K562 (cell line): ENCODE measurements at regions not wholly inside any gene's neighbourhood (a gene's known extent, or its start where the extent isn't known, plus 50 kb on each side); places are given as distances from the start of the nearest gene placed in this dataset.

Experiments
- ATAC-seq: fragments of 200-7000 bp; cut with Tn5 transposase; 3 replicates; pipeline ENCODE4 v1.9.1; 2020; ENCODE audit warnings: moderate library complexity
- BruUV-seq: library from RNA; stranded (reverse); fragments of 400-500 nt; replicated peaks from 2 replicates; lab custom pipeline; 2021; lab: Mats Ljungman, UMichigan
- CTCF ChIA-PET: fragments of 300-600 bp; formaldehyde crosslinking; extraction: SDS; loops from one replicate; lab custom pipeline; 2021; ENCODE audit warnings: low intra/inter-chr PET ratio; lab: Yijun Ruan, JAX
- POLR2A ChIA-PET: fragments of 300-600, 350-650 bp; sonication (Branson Sonifier 250); formaldehyde crosslinking; extraction: SDS; loops from one replicate; lab custom pipeline; 2021; ENCODE audit warnings: antibody characterized with exemption, inconsistent platforms; lab: Yijun Ruan, JAX
- DNase-seq, 4 experiments: peaks; one replicate each; pipeline versions ENCODE4 v3.0.0 to v3.0.0-alpha.2; 2011 to 2018; ENCODE audit warnings: low spot score in 3 of 4, mixed read lengths in 3 of 4; ENCODE audit errors: extremely low read depth in 1 of 4
- FAIRE-seq: peaks from 2 replicates; lab custom pipeline; 2011; peaks lifted over from hg19 to GRCh38; lab: Jason Lieb, UNC
- H2AFZ ChIP-seq: 2 replicates; pipeline ENCODE4 v1.6.0; 2011; ENCODE audit warnings: low read depth, low read length, control low read depth, inconsistent platforms
- H3K27ac ChIP-seq: fragments of 200-600 bp; 3 replicates; pipeline ENCODE4 v1.8.0; 2011; ENCODE audit warnings: low read depth, mild to moderate bottlenecking, control low read depth, inconsistent platforms, low read length, moderate library complexity, mixed read lengths; ENCODE audit errors: extremely low read depth
- H3K27me3 ChIP-seq, 2 experiments: fragments of 300-600 bp in 1 of 2; 2 replicates in 1 of 2; 3 replicates in 1 of 2; pipeline versions ENCODE4 v1.6.0 to v1.8.0; 2011; ENCODE audit warnings: inconsistent platforms in 2 of 2, low read length in 2 of 2, mild to moderate bottlenecking in 1 of 2, mixed read lengths in 1 of 2, moderate library complexity in 1 of 2; ENCODE audit not compliant: control insufficient read depth in 2 of 2, insufficient read depth in 2 of 2
- H3K36me3 ChIP-seq: fragments of 300-600 bp; 3 replicates; pipeline ENCODE4 v1.8.0; 2011; ENCODE audit warnings: mild to moderate bottlenecking, low read length, inconsistent platforms; ENCODE audit not compliant: control insufficient read depth, insufficient read depth
- H3K4me1 ChIP-seq, 2 experiments: fragments of 200-600 bp in 1 of 2; replicated peaks in 1 of 2; 2 replicates in 1 of 2; 3 replicates in 1 of 2; pipeline versions ENCODE4 v1.5.1 to v1.8.0; 2011; ENCODE audit warnings: inconsistent platforms in 2 of 2, low read length in 2 of 2, mild to moderate bottlenecking in 1 of 2, mixed read lengths in 1 of 2, moderate library complexity in 1 of 2; ENCODE audit not compliant: control insufficient read depth in 2 of 2, insufficient read depth in 2 of 2
- H3K4me2 ChIP-seq: 2 replicates; pipeline ENCODE4 v1.6.1; 2011; ENCODE audit warnings: low read length, control low read depth, inconsistent platforms, mixed read lengths; ENCODE audit not compliant: insufficient read depth
- H3K4me3 ChIP-seq: fragments of 200-600 bp; sonication (generic), shearing (Covaris generic); 2 replicates; pipeline ENCODE4 v1.5.1; 2016; ENCODE audit warnings: control low read depth, inconsistent platforms
- H3K79me2 ChIP-seq: fragments of 200-600 bp; 3 replicates; pipeline ENCODE4 v1.8.0; 2011; ENCODE audit warnings: low read length, inconsistent platforms; ENCODE audit not compliant: control insufficient read depth, insufficient read depth
- H3K9ac ChIP-seq, 2 experiments: 2 replicates each; pipeline versions ENCODE4 v1.6.0 to v1.6.1; 2011; ENCODE audit warnings: low read depth in 2 of 2, low read length in 2 of 2, control low read depth in 1 of 2, inconsistent platforms in 1 of 2, mild to moderate bottlenecking in 1 of 2, mixed read lengths in 1 of 2; ENCODE audit not compliant: insufficient read depth in 1 of 2
- H3K9me1 ChIP-seq: one replicate; pipeline ENCODE4 v1.6.0; 2011; ENCODE audit warnings: inconsistent platforms, mild to moderate bottlenecking, low read length, moderate library complexity; ENCODE audit not compliant: control insufficient read depth, insufficient read depth
- H3K9me3 ChIP-seq: replicated peaks from 2 replicates; pipeline ENCODE4 v1.5.1; 2011; ENCODE audit warnings: low read depth, low read length, inconsistent platforms; ENCODE audit not compliant: control insufficient read depth, insufficient read depth
- H4K20me1 ChIP-seq: replicated peaks from 2 replicates; pipeline ENCODE4 v1.6.1; 2011; ENCODE audit warnings: low read length, inconsistent platforms, mixed read lengths; ENCODE audit not compliant: control insufficient read depth, insufficient read depth
- C11orf30 ChIP-seq: fragments of 450-650 bp; IDR thresholded peaks from 2 replicates; pipeline ENCODE4 v1.6.1; 2016; ENCODE audit warnings: low read depth, mild to moderate bottlenecking
- CCAR2 ChIP-seq: fragments of 200-400 bp; formaldehyde crosslinking; IDR thresholded peaks from 2 replicates; pipeline ENCODE4 v1.6.1; 2017; ENCODE audit warnings: mild to moderate bottlenecking, low read depth, low read length
- ETV1 ChIP-seq: fragments of 450-650 bp; conservative IDR thresholded peaks from 2 replicates; pipeline ENCODE4 v1.6.1; 2016; ENCODE audit warnings: missing genetic modification characterization, control low read depth, low read depth, missing compliant biosample characterization
- HMGN3 ChIP-seq: IDR thresholded peaks from 2 replicates; pipeline ENCODE4 v1.6.1; 2011; ENCODE audit warnings: borderline replicate concordance, low read depth, mild to moderate bottlenecking, mixed read lengths, low read length; ENCODE audit not compliant: insufficient read length; ENCODE audit errors: extremely low read depth
- MYC ChIP-seq, 2 experiments: fragments of 250-450 bp in 1 of 2; sonication (Bioruptor Pico) in 1 of 2; IDR thresholded peaks; 2 replicates each; pipeline versions ENCODE4 v1.5.1 to v1.6.1; 2012 to 2021; ENCODE audit warnings: low read depth in 2 of 2, borderline replicate concordance in 1 of 2, improper control_type of control experiment in 1 of 2, low read length in 1 of 2, mild to moderate bottlenecking in 1 of 2, moderate library complexity in 1 of 2
- POLR2AphosphoS5 ChIP-seq: IDR thresholded peaks from 2 replicates; pipeline ENCODE4 v1.6.1; 2011; ENCODE audit warnings: mild to moderate bottlenecking, low read depth, low read length, moderate library complexity; ENCODE audit not compliant: control insufficient read depth, insufficient read depth
- RB1 ChIP-seq: fragments of 450-650 bp; IDR thresholded peaks from 2 replicates; pipeline ENCODE4 v1.6.1; 2017; ENCODE audit warnings: low read depth, mild to moderate bottlenecking
- RBM15 ChIP-seq: fragments of 200-400 bp; formaldehyde crosslinking; IDR thresholded peaks from 2 replicates; pipeline ENCODE4 v1.6.1; 2018; ENCODE audit warnings: mild to moderate bottlenecking, low read length, moderate library complexity; ENCODE audit not compliant: insufficient read depth
- TBL1XR1 ChIP-seq, 2 experiments: IDR thresholded peaks; 2 replicates each; pipeline ENCODE4 v1.6.1; 2012; ENCODE audit warnings: improper control_type of control experiment in 2 of 2, low read length in 2 of 2, mild to moderate bottlenecking in 1 of 2
- ZNF316 ChIP-seq: fragments of 450-650 bp; IDR thresholded peaks from 2 replicates; pipeline ENCODE4 v1.6.1; 2016
- ZNF583 ChIP-seq: fragments of 250-450 bp; sonication (Bioruptor Pico); IDR thresholded peaks from 2 replicates; pipeline ENCODE4 v1.4.0; 2020
- ZNF586 ChIP-seq: fragments of 450-650 bp; formaldehyde crosslinking; conservative IDR thresholded peaks from 2 replicates; pipeline ENCODE4 v1.4.0; 2020; ENCODE audit warnings: mild to moderate bottlenecking, moderate library complexity
- WGBS: fragments of 100-300 bp; shearing (Covaris generic); methylation state at CpG from one replicate; pipeline ENCODE4 v1.1.6; 2016; ENCODE audit warnings: low coverage, mixed read lengths; ENCODE audit not compliant: insufficient coverage; ENCODE audit errors: missing lambda C conversion rate; 5-methylcytosine and 5-hydroxymethylcytosine counted together
- in situ Hi-C: fragments of 300-500 bp; cut with MboI; formaldehyde crosslinking; loops from 4 replicates; pipeline ENCODE4 v1.15.0; 2018; ENCODE audit warnings: inconsistent platforms, mixed read lengths
- intact Hi-C: fragments of 100-400 bp; cut with micrococcal nuclease; formaldehyde crosslinking; loops from 2 replicates; pipeline ENCODE4 v1.14.2; 2022
- TF ChIP-seq, protein P1 (sequence below): fragments of 450-650 bp; IDR thresholded peaks from 2 replicates; pipeline ENCODE4 v1.6.1; 2016; ENCODE audit warnings: missing biosample characterization, missing genetic modification characterization
- TF ChIP-seq, protein P2 (sequence below), 2 experiments: IDR thresholded peaks in 1 of 2; conservative IDR thresholded peaks in 1 of 2; 2 replicates each; pipeline ENCODE4 v1.6.1; 2016; ENCODE audit warnings: low read depth in 2 of 2, mild to moderate bottlenecking in 1 of 2, missing compliant biosample characterization in 1 of 2, missing genetic modification characterization in 1 of 2, moderate library complexity in 1 of 2
- TF ChIP-seq, protein P3 (sequence below): fragments of 450-650 bp; IDR thresholded peaks from 2 replicates; pipeline ENCODE4 v1.6.1; 2017; ENCODE audit warnings: antibody characterized with exemption
- TF ChIP-seq, protein P4 (sequence below), 2 experiments: fragments of 450-650 bp; IDR thresholded peaks; 2 replicates each; pipeline ENCODE4 v1.6.1; 2016

DNA sequence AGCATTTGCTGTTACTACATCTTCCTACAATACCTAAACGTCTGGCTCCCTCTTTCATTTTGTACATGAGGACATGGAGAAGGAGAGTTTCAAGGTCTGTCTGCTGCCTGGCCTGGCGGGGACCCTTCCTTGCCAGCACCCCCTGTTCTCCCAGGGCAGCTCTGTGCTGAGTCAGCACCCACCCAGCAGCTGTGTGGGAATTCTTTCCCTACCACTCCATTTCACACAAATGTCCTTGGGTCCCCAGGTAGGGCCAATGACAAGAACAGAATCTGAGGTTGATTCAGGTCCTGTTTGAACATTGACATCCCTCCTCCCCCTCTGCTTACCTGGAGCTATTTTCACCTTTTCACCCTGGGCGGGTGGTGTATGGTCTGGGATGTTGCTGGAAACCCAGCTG is 129.9 kb upstream of the ITGA6 start:
- 0 out of 2 replicates have a peak, but pooled peaks cover 3% of the 10 kb centered on the region for H4K20me1 ChIP-seq
- no TSS peak for BruUV-seq
- H2AFZ ChIP-seq: no peak overlapping the region
- ChIA-PET CTCF (no interaction called here), POLR2A (no interaction called here)
- H3K4me2 ChIP-seq: no peak overlapping the region
- no peaks in the 10 kb centered on the region for H3K4me1 ChIP-seq
- ATAC-seq: no peak
- H3K4me3 ChIP-seq: no peak overlapping the region
- intact Hi-C loops: no loop called here
- H3K79me2 ChIP-seq: no peaks in the 10 kb centered on the region
- H3K9me1 ChIP-seq: no peaks in the 10 kb centered on the region
- WGBS: 0% methylated on average over 3 of the region's 3 CpGs
- H3K9ac ChIP-seq: no peak overlapping the region
- peaks cover 6 to 17% of the 10 kb centered on the region in 2 experiments; a peak in 3 of 5 replicates for H3K27me3 ChIP-seq
- H3K36me3 ChIP-seq: no peaks in the 10 kb centered on the region
- H3K9me3 ChIP-seq: no peaks in the 10 kb centered on the region
- H3K27ac ChIP-seq: no peak overlapping the region
- in situ Hi-C loops: no loop called here
- DNase-seq: no peak
- no peak for FAIRE-seq
- TF ChIP-seq MYC (IDR thresholded peaks at IDR 0.05; ENCODE audit: low read depth, low read length): no peak
- TF ChIP-seq MYC (CRISPR knock-in tag; IDR thresholded peaks at IDR 0.05; ENCODE audit: borderline replicate concordance, low read depth): no peak
- TF ChIP-seq CCAR2: no peak
- TF ChIP-seq, protein P1, sequence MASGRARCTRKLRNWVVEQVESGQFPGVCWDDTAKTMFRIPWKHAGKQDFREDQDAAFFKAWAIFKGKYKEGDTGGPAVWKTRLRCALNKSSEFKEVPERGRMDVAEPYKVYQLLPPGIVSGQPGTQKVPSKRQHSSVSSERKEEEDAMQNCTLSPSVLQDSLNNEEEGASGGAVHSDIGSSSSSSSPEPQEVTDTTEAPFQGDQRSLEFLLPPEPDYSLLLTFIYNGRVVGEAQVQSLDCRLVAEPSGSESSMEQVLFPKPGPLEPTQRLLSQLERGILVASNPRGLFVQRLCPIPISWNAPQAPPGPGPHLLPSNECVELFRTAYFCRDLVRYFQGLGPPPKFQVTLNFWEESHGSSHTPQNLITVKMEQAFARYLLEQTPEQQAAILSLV: no peak
- peak; percentile 65; the same call in 1 of the 2 replicates for TF ChIP-seq C11orf30
- TF ChIP-seq, protein P2, sequence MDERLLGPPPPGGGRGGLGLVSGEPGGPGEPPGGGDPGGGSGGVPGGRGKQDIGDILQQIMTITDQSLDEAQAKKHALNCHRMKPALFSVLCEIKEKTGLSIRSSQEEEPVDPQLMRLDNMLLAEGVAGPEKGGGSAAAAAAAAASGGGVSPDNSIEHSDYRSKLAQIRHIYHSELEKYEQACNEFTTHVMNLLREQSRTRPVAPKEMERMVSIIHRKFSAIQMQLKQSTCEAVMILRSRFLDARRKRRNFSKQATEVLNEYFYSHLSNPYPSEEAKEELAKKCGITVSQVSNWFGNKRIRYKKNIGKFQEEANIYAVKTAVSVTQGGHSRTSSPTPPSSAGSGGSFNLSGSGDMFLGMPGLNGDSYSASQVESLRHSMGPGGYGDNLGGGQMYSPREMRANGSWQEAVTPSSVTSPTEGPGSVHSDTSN (CRISPR knock-in tag; IDR thresholded peaks at IDR 0.05; ENCODE audit: low read depth): no peak
- TF ChIP-seq, protein P2 (tag; conservative IDR thresholded peaks at IDR 0.05; ENCODE audit: low read depth): no peak
- no peak for TF ChIP-seq RBM15
- TF ChIP-seq, protein P3, sequence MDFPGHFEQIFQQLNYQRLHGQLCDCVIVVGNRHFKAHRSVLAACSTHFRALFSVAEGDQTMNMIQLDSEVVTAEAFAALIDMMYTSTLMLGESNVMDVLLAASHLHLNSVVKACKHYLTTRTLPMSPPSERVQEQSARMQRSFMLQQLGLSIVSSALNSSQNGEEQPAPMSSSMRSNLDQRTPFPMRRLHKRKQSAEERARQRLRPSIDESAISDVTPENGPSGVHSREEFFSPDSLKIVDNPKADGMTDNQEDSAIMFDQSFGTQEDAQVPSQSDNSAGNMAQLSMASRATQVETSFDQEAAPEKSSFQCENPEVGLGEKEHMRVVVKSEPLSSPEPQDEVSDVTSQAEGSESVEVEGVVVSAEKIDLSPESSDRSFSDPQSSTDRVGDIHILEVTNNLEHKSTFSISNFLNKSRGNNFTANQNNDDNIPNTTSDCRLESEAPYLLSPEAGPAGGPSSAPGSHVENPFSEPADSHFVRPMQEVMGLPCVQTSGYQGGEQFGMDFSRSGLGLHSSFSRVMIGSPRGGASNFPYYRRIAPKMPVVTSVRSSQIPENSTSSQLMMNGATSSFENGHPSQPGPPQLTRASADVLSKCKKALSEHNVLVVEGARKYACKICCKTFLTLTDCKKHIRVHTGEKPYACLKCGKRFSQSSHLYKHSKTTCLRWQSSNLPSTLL: no peak
- TF ChIP-seq HMGN3: no peak
- peak; percentile 54 for TF ChIP-seq ZNF316
- no peak for TF ChIP-seq POLR2AphosphoS5
- no peak for TF ChIP-seq TBL1XR1 (IDR thresholded peaks at IDR 0.05; ENCODE audit: low read length in 2 of 2)
- no peak for TF ChIP-seq RB1
- TF ChIP-seq ETV1 (tag): no peak
- TF ChIP-seq, protein P4, sequence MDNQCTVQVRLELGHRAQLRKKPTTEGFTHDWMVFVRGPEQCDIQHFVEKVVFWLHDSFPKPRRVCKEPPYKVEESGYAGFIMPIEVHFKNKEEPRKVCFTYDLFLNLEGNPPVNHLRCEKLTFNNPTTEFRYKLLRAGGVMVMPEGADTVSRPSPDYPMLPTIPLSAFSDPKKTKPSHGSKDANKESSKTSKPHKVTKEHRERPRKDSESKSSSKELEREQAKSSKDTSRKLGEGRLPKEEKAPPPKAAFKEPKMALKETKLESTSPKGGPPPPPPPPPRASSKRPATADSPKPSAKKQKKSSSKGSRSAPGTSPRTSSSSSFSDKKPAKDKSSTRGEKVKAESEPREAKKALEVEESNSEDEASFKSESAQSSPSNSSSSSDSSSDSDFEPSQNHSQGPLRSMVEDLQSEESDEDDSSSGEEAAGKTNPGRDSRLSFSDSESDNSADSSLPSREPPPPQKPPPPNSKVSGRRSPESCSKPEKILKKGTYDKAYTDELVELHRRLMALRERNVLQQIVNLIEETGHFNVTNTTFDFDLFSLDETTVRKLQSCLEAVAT (IDR thresholded peaks at IDR 0.05): no peak
- TF ChIP-seq ZNF586 (CRISPR knock-in tag): no peak
- no peak for TF ChIP-seq ZNF583
